HG03039 (cell line): ENCODE measurements at regions not wholly inside any gene's neighbourhood (a gene's known extent, or its start where the extent isn't known, plus 50 kb on each side); places are given as distances from the start of the nearest gene placed in this dataset.

Experiments
- ATAC-seq: cut with Tn5 transposase; IDR thresholded peaks from one replicate; pipeline ENCODE4 v1.9.1; 2021; ENCODE audit warnings: mild to moderate bottlenecking, moderate library complexity; ENCODE audit not compliant: unreplicated experiment

GRCh38 chr5:6176102-6176693, 202.1 kb downstream of the MED10 start:
- no peak for ATAC-seq

GRCh38 chr5:6175172-6175854, 203.0 kb downstream of the MED10 start:
- ATAC-seq, result no peak

- ATAC-seq, result no peak
Measured at GRCh38 chr5:6169660-6170059, 208.7 kb downstream of the MED10 start.

- ATAC-seq, result no peak
Measured at GRCh38 chr5:6166698-6167394, 211.5 kb downstream of the MED10 start.

GRCh38 chr5:6163913-6164312, 214.4 kb downstream of the MED10 start:
- ATAC-seq, result no peak

GRCh38 chr5:6162175-6162574, 216.2 kb downstream of the MED10 start:
- no peak for ATAC-seq

- no peak for ATAC-seq
Measured at GRCh38 chr5:6161257-6161656, 217.1 kb downstream of the MED10 start.

GRCh38 chr5:6159832-6160430, 218.4 kb downstream of the MED10 start:
- ATAC-seq, result no peak

- ATAC-seq, result no peak
Measured at GRCh38 chr5:6158974-6159831, 219.1 kb downstream of the MED10 start.

- ATAC-seq, result no peak
Measured at GRCh38 chr5:6154216-6154615, 224.1 kb downstream of the MED10 start.

- ATAC-seq, result no peak
Measured at GRCh38 chr5:6146271-6146670, 232.1 kb downstream of the MED10 start.

GRCh38 chr5:6145616-6146237, 232.6 kb downstream of the MED10 start:
- no peak for ATAC-seq

GRCh38 chr5:6143523-6143922, 234.8 kb downstream of the MED10 start:
- ATAC-seq, result no peak

- ATAC-seq, result no peak
Measured at GRCh38 chr5:6142353-6142752, 236.0 kb downstream of the MED10 start.

GRCh38 chr5:6140219-6140618, 238.1 kb downstream of the MED10 start:
- no peak for ATAC-seq

GRCh38 chr5:6135977-6136376, 242.4 kb downstream of the MED10 start:
- ATAC-seq, result no peak

GRCh38 chr5:6134281-6134680, 244.1 kb downstream of the MED10 start:
- ATAC-seq, result no peak

GRCh38 chr5:6125781-6126180, 252.6 kb downstream of the MED10 start:
- ATAC-seq, result no peak

GRCh38 chr5:6118691-6119090, 259.7 kb downstream of the MED10 start:
- no peak for ATAC-seq

GRCh38 chr5:6117212-6117611, 261.1 kb downstream of the MED10 start:
- ATAC-seq, result no peak
